NCI-H526 (cell line): ENCODE measurements at regions not wholly inside any gene's neighbourhood (a gene's known extent, or its start where the extent isn't known, plus 50 kb on each side); places are given as distances from the start of the nearest gene placed in this dataset.
A peak's percentile ranks its signal among the peaks of the same experiment; 100 is the strongest.

Experiments
- DNase-seq, 2 experiments: peaks; one replicate each; lab custom pipeline; 2025; lab: John Stamatoyannopoulos, UW

- no peak for DNase-seq
These were observed 114.3 kb upstream of the GGTLC1 start for GRCh38 chr20:24102749-24103333.

- peak; percentile 8 to 54 for DNase-seq
These were observed 113.7 kb upstream of the GGTLC1 start for GRCh38 chr20:24102290-24102689.

GRCh38 chr20:24100370-24101011, 111.9 kb upstream of the GGTLC1 start:
- peak; percentile 50 to 87 for DNase-seq

GRCh38 chr20:24098886-24099285, 110.3 kb upstream of the GGTLC1 start:
- no peak for DNase-seq

- DNase-seq = peak; percentile 5 to 42
These were observed 109.1 kb upstream of the GGTLC1 start for GRCh38 chr20:24097506-24098245.

GRCh38 chr20:24096864-24097450, 108.4 kb upstream of the GGTLC1 start:
- no peak for DNase-seq

GRCh38 chr20:24096264-24096663, 107.7 kb upstream of the GGTLC1 start:
- no peak for DNase-seq

GRCh38 chr20:24095756-24096155, 107.2 kb upstream of the GGTLC1 start:
- DNase-seq = peak; percentile 14 to 38

GRCh38 chr20:24095303-24095702, 106.7 kb upstream of the GGTLC1 start:
- DNase-seq = no peak

- no peak for DNase-seq
These were observed 101.0 kb upstream of the GGTLC1 start for GRCh38 chr20:24089576-24089975.

- DNase-seq = no peak
These were observed 97.5 kb upstream of the GGTLC1 start for GRCh38 chr20:24086121-24086520.

- DNase-seq = no peak
These were observed 95.7 kb upstream of the GGTLC1 start for GRCh38 chr20:24084281-24084680.

GRCh38 chr20:24081077-24081476, 92.5 kb upstream of the GGTLC1 start:
- no peak for DNase-seq

GRCh38 chr20:24079661-24080412, 91.3 kb upstream of the GGTLC1 start:
- no peak for DNase-seq

- no peak for DNase-seq
These were observed 88.6 kb upstream of the GGTLC1 start for GRCh38 chr20:24077145-24077544.

- DNase-seq = no peak
These were observed 82.1 kb upstream of the GGTLC1 start for GRCh38 chr20:24070679-24071078.

GRCh38 chr20:24066076-24066700, 77.6 kb upstream of the GGTLC1 start:
- DNase-seq = no peak

GRCh38 chr20:24064915-24065314, 76.3 kb upstream of the GGTLC1 start:
- no peak for DNase-seq

GRCh38 chr20:24064092-24064491, 75.5 kb upstream of the GGTLC1 start:
- DNase-seq = no peak

- DNase-seq = no peak
These were observed 74.5 kb upstream of the GGTLC1 start for GRCh38 chr20:24063100-24063499.

- DNase-seq = no peak
These were observed 72.4 kb upstream of the GGTLC1 start for GRCh38 chr20:24060851-24061590.
